ENCODE measurements at regions not wholly inside any gene's neighbourhood (a gene's known extent, or its start where the extent isn't known, plus 50 kb on each side); places are given as distances from the start of the nearest gene placed in this dataset.

GRCh38 chr1:90502194-90502593 lies 214.9 kb downstream of the BARHL2 start:
- TF ChIP-seq CTCF (IDR thresholded peaks at IDR 0.05; ENCODE audit: insufficient read depth, low read length, poor library complexity, severe bottlenecking), result no peak
- TF ChIP-seq EZH2phosphoT487 (conservative IDR thresholded peaks at IDR 0.05; ENCODE audit: low read length), result no peak

Measured in SU-DHL-6 (cell line).